GM12878 (cell line): ENCODE measurements at regions not wholly inside any gene's neighbourhood (a gene's known extent, or its start where the extent isn't known, plus 50 kb on each side); places are given as distances from the start of the nearest gene placed in this dataset.

ENCODE experiments used
- ATAC-seq: fragments of 200-7000 bp; cut with Tn5 transposase; 3 replicates; pipeline ENCODE4 v1.9.1; 2020; ENCODE audit warnings: mild to moderate bottlenecking, moderate library complexity
- BruUV-seq: library from RNA; stranded (reverse); fragments of 400-500 nt; replicated peaks from 2 replicates; lab custom pipeline; 2021; lab: Mats Ljungman, UMichigan
- CTCF ChIA-PET: fragments of 300-600 bp; sonication (Branson Sonifier 250); formaldehyde crosslinking; extraction: SDS; loops from one replicate; lab custom pipeline; 2021; ENCODE audit warnings: inconsistent platforms; lab: Yijun Ruan, JAX
- POLR2A ChIA-PET: fragments of 350-600 bp; formaldehyde crosslinking; extraction: SDS; loops from one replicate; lab custom pipeline; 2021; ENCODE audit warnings: inconsistent platforms; lab: Charles Lee
- RAD21 ChIA-PET: fragments of 300-600 bp; sonication (Branson Sonifier 250); formaldehyde crosslinking; loops from one replicate; lab custom pipeline; 2023; ENCODE audit warnings: antibody characterized with exemption; ENCODE audit not compliant: unreplicated experiment; lab: Charles Lee
- SMC1A ChIA-PET: fragments of 300-600 bp; sonication (Branson Sonifier 250); formaldehyde crosslinking; loops from one replicate; lab custom pipeline; 2023; ENCODE audit not compliant: unreplicated experiment, uncharacterized antibody; lab: Charles Lee
- DNase-seq: peaks from one replicate; pipeline ENCODE4 v3.0.0-alpha.2; 2011; ENCODE audit warnings: low read depth, low spot score
- FAIRE-seq: peaks from 3 replicates; lab custom pipeline; 2011; peaks lifted over from hg19 to GRCh38; lab: Jason Lieb, UNC
- H2AFZ ChIP-seq: 2 replicates; pipeline ENCODE4 v1.6.0; 2011; ENCODE audit warnings: low read depth, low read length, control low read depth; ENCODE audit not compliant: control insufficient read depth
- H3K27ac ChIP-seq: 2 replicates; pipeline ENCODE4 v1.5.1; 2011; ENCODE audit warnings: control low read depth; ENCODE audit not compliant: control insufficient read depth, insufficient read depth
- H3K27me3 ChIP-seq, 2 experiments: replicated peaks in 1 of 2; 2 replicates each; pipeline versions ENCODE4 v1.6.0 to v1.6.1; 2011; ENCODE audit warnings: low read length in 1 of 2; ENCODE audit not compliant: control insufficient read depth in 2 of 2, insufficient read depth in 2 of 2
- H3K36me3 ChIP-seq, 2 experiments: 2 replicates each; pipeline ENCODE4 v1.5.1; 2011; ENCODE audit warnings: low read length in 1 of 2; ENCODE audit not compliant: control insufficient read depth in 2 of 2, insufficient read depth in 2 of 2
- H3K4me1 ChIP-seq: 2 replicates; pipeline ENCODE4 v1.6.1; 2011; ENCODE audit warnings: mild to moderate bottlenecking, low read length, moderate library complexity, mixed read lengths; ENCODE audit not compliant: control insufficient read depth, insufficient read depth
- H3K4me2 ChIP-seq: 2 replicates; pipeline ENCODE4 v1.6.0; 2011; ENCODE audit warnings: control low read depth; ENCODE audit not compliant: control insufficient read depth, insufficient read depth
- H3K4me3 ChIP-seq: fragments of 200-600 bp; sonication (generic); 2 replicates; pipeline ENCODE4 v1.5.1; 2016
- H3K79me2 ChIP-seq: 2 replicates; pipeline ENCODE4 v1.6.0; 2011; ENCODE audit warnings: low read length; ENCODE audit not compliant: control insufficient read depth, insufficient read depth
- H3K9ac ChIP-seq: 2 replicates; pipeline ENCODE4 v1.8.0; 2011; ENCODE audit warnings: low read length, control low read depth, mixed read lengths; ENCODE audit not compliant: control insufficient read depth, insufficient read depth
- H3K9me3 ChIP-seq: replicated peaks from 3 replicates; pipeline ENCODE4 v1.5.1; 2011; ENCODE audit warnings: mild to moderate bottlenecking, low read length; ENCODE audit not compliant: control insufficient read depth, insufficient read depth
- H4K20me1 ChIP-seq: 2 replicates; pipeline ENCODE4 v1.6.0; 2011; ENCODE audit not compliant: control insufficient read depth, insufficient read depth
- ESRRA ChIP-seq: IDR thresholded peaks from 2 replicates; pipeline ENCODE4 v1.6.1; 2012; ENCODE audit warnings: mild to moderate bottlenecking, low read length, improper control_type of control experiment
- ETV6 ChIP-seq, 2 experiments: fragments of 450-650 bp in 1 of 2; IDR thresholded peaks in 1 of 2; conservative IDR thresholded peaks in 1 of 2; 2 replicates each; pipeline ENCODE4 v1.6.1; 2014; ENCODE audit warnings: antibody characterized with exemption in 1 of 2, borderline replicate concordance in 1 of 2, low read depth in 1 of 2, mild to moderate bottlenecking in 1 of 2, moderate library complexity in 1 of 2
- FOXM1 ChIP-seq: IDR thresholded peaks from 2 replicates; pipeline ENCODE4 v1.6.1; 2012; ENCODE audit warnings: low read depth, mild to moderate bottlenecking, inconsistent platforms, low read length, moderate library complexity
- IKZF2 ChIP-seq, 2 experiments: fragments of 450-650 bp; IDR thresholded peaks; 2 replicates each; pipeline ENCODE4 v1.6.1; 2017; ENCODE audit warnings: mild to moderate bottlenecking in 2 of 2, moderate library complexity in 2 of 2
- LARP7 ChIP-seq: fragments of 450-650 bp; IDR thresholded peaks from 2 replicates; pipeline ENCODE4 v1.6.1; 2017; ENCODE audit warnings: mild to moderate bottlenecking
- MEF2B ChIP-seq: fragments of 450-650 bp; IDR thresholded peaks from 2 replicates; pipeline ENCODE4 v1.6.1; 2018; ENCODE audit warnings: mild to moderate bottlenecking, moderate library complexity; ENCODE audit not compliant: partially characterized antibody, poor library complexity, severe bottlenecking
- NBN ChIP-seq: fragments of 450-650 bp; IDR thresholded peaks from 2 replicates; pipeline ENCODE4 v1.6.1; 2016
- NFIC ChIP-seq: IDR thresholded peaks from 2 replicates; pipeline ENCODE4 v1.6.1; 2012; ENCODE audit warnings: low read depth, mild to moderate bottlenecking, inconsistent platforms, low read length, moderate library complexity
- RAD51 ChIP-seq: fragments of 450-650 bp; IDR thresholded peaks from 2 replicates; pipeline ENCODE4 v1.6.1; 2016; ENCODE audit warnings: moderate library complexity, mild to moderate bottlenecking, inconsistent platforms
- SIX5 ChIP-seq: IDR thresholded peaks from 2 replicates; pipeline ENCODE4 v1.6.1; 2011; ENCODE audit warnings: mild to moderate bottlenecking, low read depth, low read length, moderate library complexity; ENCODE audit not compliant: severe bottlenecking
- SMAD5 ChIP-seq: IDR thresholded peaks from 2 replicates; pipeline ENCODE4 v1.6.1; 2016; ENCODE audit warnings: antibody characterized with exemption, low read depth
- SPI1 ChIP-seq: IDR thresholded peaks from 2 replicates; pipeline ENCODE4 v1.6.1; 2011; ENCODE audit warnings: low read depth, mild to moderate bottlenecking, low read length, moderate library complexity, borderline replicate concordance; ENCODE audit not compliant: insufficient read depth
- TARDBP ChIP-seq: IDR thresholded peaks from 2 replicates; pipeline ENCODE4 v1.6.1; 2016; ENCODE audit warnings: borderline replicate concordance
- TBL1XR1 ChIP-seq: IDR thresholded peaks from 2 replicates; pipeline ENCODE4 v1.6.1; 2012; ENCODE audit warnings: low read depth, low read length, improper control_type of control experiment
- WGBS: methylation state at CpG from one replicate; pipeline ENCODE4 v1.1.6; 2016; ENCODE audit warnings: low lambda C conversion rate; ENCODE audit not compliant: insufficient replicate concordance, insufficient coverage; ENCODE audit errors: missing lambda C conversion rate; 5-methylcytosine and 5-hydroxymethylcytosine counted together
- in situ Hi-C: fragments of 300-500 bp; cut with MboI; formaldehyde crosslinking; loops from 9 replicates; pipeline ENCODE4 v1.14.3; 2018; ENCODE audit warnings: mixed read lengths
- intact Hi-C: fragments of 100-400 bp; cut with micrococcal nuclease; formaldehyde crosslinking; loops from one replicate; pipeline ENCODE4 v1.14.2; 2022; ENCODE audit not compliant: unreplicated experiment
- TF ChIP-seq, protein P1 (sequence below): fragments of 450-650 bp; formaldehyde crosslinking; IDR thresholded peaks from 2 replicates; pipeline ENCODE4 v1.5.0; 2022; ENCODE audit warnings: mild to moderate bottlenecking, missing genetic modification characterization
- TF ChIP-seq, protein P2 (sequence below): IDR thresholded peaks from 2 replicates; pipeline ENCODE4 v1.6.1; 2011; ENCODE audit warnings: mild to moderate bottlenecking, low read depth, low read length, moderate library complexity; ENCODE audit not compliant: insufficient replicate concordance

DNA sequence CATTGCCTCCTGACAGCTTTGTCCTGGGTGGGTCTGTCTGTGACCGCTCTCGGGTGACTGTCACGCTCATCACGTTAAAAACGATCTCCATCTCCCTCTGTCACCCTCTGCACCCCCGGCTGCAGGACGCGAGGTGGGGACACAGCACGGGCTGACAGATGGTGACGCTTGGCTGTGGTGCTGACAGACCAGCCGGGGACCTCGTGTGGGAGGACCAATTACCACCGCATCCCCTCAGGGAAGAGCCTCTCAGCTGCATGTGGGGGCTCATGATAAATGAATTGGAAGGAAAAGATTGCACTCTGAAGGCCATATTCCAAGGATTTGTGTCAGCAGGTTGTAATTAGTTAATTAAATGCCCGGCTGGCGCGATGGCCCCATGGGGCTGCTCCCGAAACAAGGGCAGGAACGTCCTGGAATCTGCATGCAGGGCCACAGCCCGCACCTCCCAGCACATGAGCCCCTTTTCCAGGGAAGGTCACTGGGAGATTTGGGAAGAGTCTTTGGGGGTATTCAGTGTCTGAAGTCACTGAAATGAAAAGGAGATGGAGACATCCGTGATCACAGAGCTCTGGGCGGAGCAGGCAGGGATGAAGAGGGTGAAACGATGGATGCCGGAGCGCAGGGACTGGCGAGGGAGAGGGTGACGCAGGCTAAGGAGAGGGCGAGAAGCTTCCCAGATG lies 87.1 kb downstream of the ERMARD start (continued):
- TF ChIP-seq SIX5 = no peak

DNA sequence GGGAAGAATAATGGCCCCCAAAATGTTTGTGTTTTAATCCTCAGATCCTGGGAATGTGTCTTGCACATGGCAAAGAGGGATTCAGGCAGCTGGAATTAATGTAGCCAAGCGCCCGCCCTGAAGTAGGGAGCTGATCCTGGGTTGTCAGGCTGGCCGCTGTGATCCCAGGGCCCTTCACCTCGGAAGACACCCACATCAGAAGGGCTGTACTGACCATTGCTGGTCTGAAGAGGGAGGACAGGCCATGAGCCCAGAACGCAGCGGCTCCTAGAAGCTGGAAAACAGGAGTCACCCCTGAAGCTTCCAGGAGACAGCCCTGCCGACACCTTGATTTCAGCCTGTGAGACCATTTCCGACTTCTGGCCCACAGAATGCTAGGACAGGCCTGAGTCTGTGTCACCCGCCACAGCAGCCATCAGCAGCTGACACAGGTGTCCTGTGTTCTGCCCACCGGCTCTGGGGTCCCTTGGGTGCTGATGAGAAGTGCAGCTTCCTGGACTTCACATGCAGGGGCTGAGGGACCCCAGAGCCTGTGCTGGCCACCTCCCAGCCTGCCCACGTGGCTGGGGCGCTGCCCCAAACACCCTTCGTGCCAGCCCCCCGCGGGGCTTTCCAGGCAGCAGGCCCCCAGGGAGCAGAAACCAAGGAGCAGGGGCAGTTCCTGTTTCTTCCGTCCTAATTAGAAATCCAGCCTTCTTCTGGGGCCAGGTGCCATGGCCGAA lies 86.3 kb downstream of the ERMARD start:
- ChIA-PET RAD21 (no interaction called here), CTCF (interaction anchor here (1.4 kb wide), 1 partner anchor 692 kb away, joined by 4 read pairs; no protein-coding TSS in a partner anchor), SMC1A (interaction anchor here (0.7 kb wide), 1 partner anchor 14 kb away, joined by 3 read pairs; no protein-coding TSS in a partner anchor), POLR2A (no interaction called here)
- Histone ChIP-seq H3K9ac (no peak overlapping the region), H2AFZ (no peak overlapping the region), H3K9me3 (no peaks in the 10 kb centered on the region), H3K79me2 (no peaks in the 10 kb centered on the region), H3K36me3 (no peaks in the 10 kb centered on the region), H3K27ac (no peak overlapping the region), H3K4me1 (no peaks in the 10 kb centered on the region), H3K4me2 (no peak overlapping the region), H4K20me1 (no peaks in the 10 kb centered on the region), H3K4me3 (no peak overlapping the region), H3K27me3 (no peaks in the 10 kb centered on the region)
- FAIRE-seq = no peak
- ATAC-seq = no peak; the same call in 2 of the 3 replicates
- intact Hi-C loops (loop anchor here (10.0 kb wide), 1 partner anchor 457 kb away; the partner anchor contains the start of gene DLL1), in situ Hi-C loops (no loop called here)
- no TSS peak for BruUV-seq
- WGBS = 31% methylated on average over 17 of the region's 17 CpGs
- no peak for DNase-seq
- TF ChIP-seq TARDBP (no peak), FOXM1 (no peak), LARP7 (no peak), RAD51 (no peak), ESRRA (no peak), NBN (no peak), MEF2B (peak; percentile 35), TBL1XR1 (no peak), ETV6 (conservative IDR thresholded peaks at IDR 0.05 in 1 of 2, IDR thresholded peaks at IDR 0.05 in 1 of 2; ENCODE audit: borderline replicate concordance in 1 of 2, low read depth in 1 of 2) (no peak), SPI1 (peak; percentile 58; the same call in 1 of the 2 replicates), IKZF2 (IDR thresholded peaks at IDR 0.05) (no peak), NFIC (no peak), SMAD5 (no peak)
- TF ChIP-seq, protein P1, sequence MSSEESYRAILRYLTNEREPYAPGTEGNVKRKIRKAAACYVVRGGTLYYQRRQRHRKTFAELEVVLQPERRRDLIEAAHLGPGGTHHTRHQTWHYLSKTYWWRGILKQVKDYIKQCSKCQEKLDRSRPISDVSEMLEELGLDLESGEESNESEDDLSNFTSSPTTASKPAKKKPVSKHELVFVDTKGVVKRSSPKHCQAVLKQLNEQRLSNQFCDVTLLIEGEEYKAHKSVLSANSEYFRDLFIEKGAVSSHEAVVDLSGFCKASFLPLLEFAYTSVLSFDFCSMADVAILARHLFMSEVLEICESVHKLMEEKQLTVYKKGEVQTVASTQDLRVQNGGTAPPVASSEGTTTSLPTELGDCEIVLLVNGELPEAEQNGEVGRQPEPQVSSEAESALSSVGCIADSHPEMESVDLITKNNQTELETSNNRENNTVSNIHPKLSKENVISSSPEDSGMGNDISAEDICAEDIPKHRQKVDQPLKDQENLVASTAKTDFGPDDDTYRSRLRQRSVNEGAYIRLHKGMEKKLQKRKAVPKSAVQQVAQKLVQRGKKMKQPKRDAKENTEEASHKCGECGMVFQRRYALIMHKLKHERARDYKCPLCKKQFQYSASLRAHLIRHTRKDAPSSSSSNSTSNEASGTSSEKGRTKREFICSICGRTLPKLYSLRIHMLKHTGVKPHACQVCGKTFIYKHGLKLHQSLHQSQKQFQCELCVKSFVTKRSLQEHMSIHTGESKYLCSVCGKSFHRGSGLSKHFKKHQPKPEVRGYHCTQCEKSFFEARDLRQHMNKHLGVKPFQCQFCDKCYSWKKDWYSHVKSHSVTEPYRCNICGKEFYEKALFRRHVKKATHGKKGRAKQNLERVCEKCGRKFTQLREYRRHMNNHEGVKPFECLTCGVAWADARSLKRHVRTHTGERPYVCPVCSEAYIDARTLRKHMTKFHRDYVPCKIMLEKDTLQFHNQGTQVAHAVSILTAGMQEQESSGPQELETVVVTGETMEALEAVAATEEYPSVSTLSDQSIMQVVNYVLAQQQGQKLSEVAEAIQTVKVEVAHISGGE (CRISPR knock-in tag) = no peak
- TF ChIP-seq, protein P2, sequence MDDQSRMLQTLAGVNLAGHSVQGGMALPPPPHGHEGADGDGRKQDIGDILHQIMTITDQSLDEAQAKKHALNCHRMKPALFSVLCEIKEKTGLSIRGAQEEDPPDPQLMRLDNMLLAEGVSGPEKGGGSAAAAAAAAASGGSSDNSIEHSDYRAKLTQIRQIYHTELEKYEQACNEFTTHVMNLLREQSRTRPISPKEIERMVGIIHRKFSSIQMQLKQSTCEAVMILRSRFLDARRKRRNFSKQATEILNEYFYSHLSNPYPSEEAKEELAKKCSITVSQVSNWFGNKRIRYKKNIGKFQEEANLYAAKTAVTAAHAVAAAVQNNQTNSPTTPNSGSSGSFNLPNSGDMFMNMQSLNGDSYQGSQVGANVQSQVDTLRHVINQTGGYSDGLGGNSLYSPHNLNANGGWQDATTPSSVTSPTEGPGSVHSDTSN = no peak
